Fibroblast of villous mesenchyme (primary cell): ENCODE measurements at regions not wholly inside any gene's neighbourhood (a gene's known extent, or its start where the extent isn't known, plus 50 kb on each side); places are given as distances from the start of the nearest gene placed in this dataset.

ENCODE experiments used
- DNase-seq: peaks from one replicate; pipeline ENCODE4 v3.0.0-alpha.2; 2010; ENCODE audit warnings: low read depth
- H3K4me3 ChIP-seq: 2 replicates; pipeline ENCODE4 v1.5.1; 2011; ENCODE audit warnings: low read depth, mild to moderate bottlenecking, low read length
- TF ChIP-seq, protein P1 (sequence below): IDR thresholded peaks from 2 replicates; pipeline ENCODE4 v1.5.1; 2012; ENCODE audit warnings: low read depth, mild to moderate bottlenecking, low read length; ENCODE audit not compliant: insufficient read depth

- DNase-seq = no peak
- TF ChIP-seq, protein P1, sequence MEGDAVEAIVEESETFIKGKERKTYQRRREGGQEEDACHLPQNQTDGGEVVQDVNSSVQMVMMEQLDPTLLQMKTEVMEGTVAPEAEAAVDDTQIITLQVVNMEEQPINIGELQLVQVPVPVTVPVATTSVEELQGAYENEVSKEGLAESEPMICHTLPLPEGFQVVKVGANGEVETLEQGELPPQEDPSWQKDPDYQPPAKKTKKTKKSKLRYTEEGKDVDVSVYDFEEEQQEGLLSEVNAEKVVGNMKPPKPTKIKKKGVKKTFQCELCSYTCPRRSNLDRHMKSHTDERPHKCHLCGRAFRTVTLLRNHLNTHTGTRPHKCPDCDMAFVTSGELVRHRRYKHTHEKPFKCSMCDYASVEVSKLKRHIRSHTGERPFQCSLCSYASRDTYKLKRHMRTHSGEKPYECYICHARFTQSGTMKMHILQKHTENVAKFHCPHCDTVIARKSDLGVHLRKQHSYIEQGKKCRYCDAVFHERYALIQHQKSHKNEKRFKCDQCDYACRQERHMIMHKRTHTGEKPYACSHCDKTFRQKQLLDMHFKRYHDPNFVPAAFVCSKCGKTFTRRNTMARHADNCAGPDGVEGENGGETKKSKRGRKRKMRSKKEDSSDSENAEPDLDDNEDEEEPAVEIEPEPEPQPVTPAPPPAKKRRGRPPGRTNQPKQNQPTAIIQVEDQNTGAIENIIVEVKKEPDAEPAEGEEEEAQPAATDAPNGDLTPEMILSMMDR = no peak
- H3K4me3 ChIP-seq = no peak overlapping the region
These were observed 338.2 kb upstream of the MYT1L start for GRCh38 chr2:2669316-2669715.

DNA sequence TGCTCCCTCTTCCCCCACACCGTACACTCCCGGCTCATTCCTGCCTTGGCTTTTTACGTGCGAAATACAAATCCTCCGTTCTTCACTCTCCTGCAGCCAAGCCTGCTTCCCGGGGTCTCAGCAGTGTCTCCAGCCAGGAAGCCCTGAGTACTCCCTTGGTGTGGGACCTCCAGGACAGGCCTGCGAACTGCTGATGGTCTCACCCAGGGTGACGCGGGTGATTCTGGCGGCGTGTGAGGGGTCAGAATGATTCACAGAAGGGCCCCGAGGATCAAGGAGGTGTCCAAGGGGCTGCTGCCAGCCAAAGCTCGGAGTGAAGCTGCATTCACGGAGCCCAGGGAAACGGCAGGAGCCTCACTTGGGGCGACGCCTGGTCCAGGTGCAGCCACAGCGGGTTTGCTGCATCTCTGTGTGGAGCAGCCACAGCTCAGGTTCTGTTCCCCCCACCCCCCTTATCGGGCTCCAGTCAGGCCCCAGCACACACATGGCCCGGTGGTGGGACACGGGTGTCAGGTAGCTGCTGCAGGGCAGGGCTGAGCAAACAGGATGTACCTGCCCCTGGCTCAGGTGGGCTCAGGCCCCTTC, 337.7 kb upstream of the MYT1L start:
- TF ChIP-seq, protein P1 = no peak
- DNase-seq = no peak
- H3K4me3 ChIP-seq = no peak overlapping the region

- DNase-seq = no peak
- TF ChIP-seq, protein P1 = no peak
- H3K4me3 ChIP-seq = no peak overlapping the region
These were observed 336.6 kb upstream of the MYT1L start for GRCh38 chr2:2667690-2668089.

GRCh38 chr2:2665834-2666133, 334.7 kb upstream of the MYT1L start:
- TF ChIP-seq, protein P1 = no peak
- DNase-seq = no peak
- no peak overlapping the region for H3K4me3 ChIP-seq

- H3K4me3 ChIP-seq = no peak overlapping the region
- TF ChIP-seq, protein P1 = no peak
- DNase-seq = no peak
These were observed 334.1 kb upstream of the MYT1L start for GRCh38 chr2:2664989-2665833.

DNA sequence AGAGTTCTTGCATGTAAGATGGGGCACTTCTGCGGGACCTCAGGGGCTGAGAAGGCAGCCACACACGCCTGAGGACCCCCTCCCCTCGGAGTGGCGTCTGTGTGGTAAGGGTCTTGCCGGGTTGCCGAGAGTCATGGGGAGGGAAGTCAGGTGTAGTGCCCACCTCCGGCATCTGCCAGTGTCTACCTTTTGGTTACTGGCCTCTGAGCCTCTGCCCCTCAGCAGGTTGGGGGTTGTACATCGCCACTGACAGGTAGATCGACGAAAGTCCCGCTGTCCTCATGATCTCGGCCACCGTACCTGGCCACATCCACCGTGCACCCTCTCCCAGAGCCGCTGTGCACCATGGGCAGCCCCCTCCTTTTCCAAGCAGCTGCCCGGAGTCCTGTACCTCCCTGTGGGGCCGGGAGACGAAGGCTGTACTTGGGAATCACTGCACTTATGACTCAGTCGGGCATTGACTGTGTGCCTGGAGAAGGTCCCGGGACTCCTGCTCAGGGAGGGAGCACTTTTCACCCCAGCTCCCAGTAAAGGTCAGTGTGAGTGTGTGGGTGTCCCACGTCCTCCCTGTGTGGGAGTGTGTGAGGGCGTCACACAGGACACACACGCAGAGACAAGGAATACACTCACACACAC, 332.4 kb upstream of the MYT1L start:
- no peak for DNase-seq
- TF ChIP-seq, protein P1 = no peak
- no peak overlapping the region for H3K4me3 ChIP-seq
